Thymus (tissue), 11 donors: ENCODE measurements at regions not wholly inside any gene's neighbourhood (a gene's known extent, or its start where the extent isn't known, plus 50 kb on each side); places are given as distances from the start of the nearest gene placed in this dataset.
"Not testable (repeated sequence)": the region's sequence is repeated elsewhere in the genome, so short reads cannot be mapped to it uniquely, and the experiment has no call there.

Source experiments
- DNase-seq, 9 donors: peaks; one replicate each; pipeline ENCODE4 v3.0.0-alpha.2; 2013; ENCODE audit warnings: low spot score in 9 of 9, low read depth in 6 of 9, missing footprints in 1 of 9
- H3K27ac ChIP-seq, 2 donors: one replicate each; pipeline ENCODE4 v1.5.1; 2013; ENCODE audit warnings: control low read depth in 1 of 2, low read depth in 1 of 2, low read length in 1 of 2, mild to moderate bottlenecking in 1 of 2, moderate library complexity in 1 of 2
- H3K27me3 ChIP-seq, 2 donors: one replicate each; pipeline ENCODE4 v1.5.1; 2013; ENCODE audit warnings: low read length in 1 of 2; ENCODE audit not compliant: control insufficient read depth in 2 of 2, insufficient read depth in 1 of 2
- H3K36me3 ChIP-seq, 2 donors: one replicate each; pipeline ENCODE4 v1.5.1; 2013; ENCODE audit warnings: low read length in 1 of 2, mild to moderate bottlenecking in 1 of 2, moderate library complexity in 1 of 2; ENCODE audit not compliant: control insufficient read depth in 2 of 2, insufficient read depth in 2 of 2
- H3K4me1 ChIP-seq, 2 donors: one replicate each; pipeline ENCODE4 v1.5.1; 2013; ENCODE audit warnings: low read length in 2 of 2; ENCODE audit not compliant: control insufficient read depth in 2 of 2, insufficient read depth in 2 of 2
- H3K4me3 ChIP-seq, 2 donors: one replicate each; pipeline ENCODE4 v1.5.1; 2013; ENCODE audit warnings: low read length in 2 of 2, control low read depth in 1 of 2, mild to moderate bottlenecking in 1 of 2
- H3K9me3 ChIP-seq, 2 donors: one replicate each; pipeline ENCODE4 v1.5.1; 2013; ENCODE audit warnings: low read length in 1 of 2, mild to moderate bottlenecking in 1 of 2; ENCODE audit not compliant: control insufficient read depth in 2 of 2, insufficient read depth in 1 of 2
- WGBS: extraction: QIAGEN DNeasy Blood & Tissue Kit; methylation state at CpG from one replicate; pipeline ENCODE4 v1.1.7; 2013; 5-methylcytosine and 5-hydroxymethylcytosine counted together
- donor health status: healthy.

DNA sequence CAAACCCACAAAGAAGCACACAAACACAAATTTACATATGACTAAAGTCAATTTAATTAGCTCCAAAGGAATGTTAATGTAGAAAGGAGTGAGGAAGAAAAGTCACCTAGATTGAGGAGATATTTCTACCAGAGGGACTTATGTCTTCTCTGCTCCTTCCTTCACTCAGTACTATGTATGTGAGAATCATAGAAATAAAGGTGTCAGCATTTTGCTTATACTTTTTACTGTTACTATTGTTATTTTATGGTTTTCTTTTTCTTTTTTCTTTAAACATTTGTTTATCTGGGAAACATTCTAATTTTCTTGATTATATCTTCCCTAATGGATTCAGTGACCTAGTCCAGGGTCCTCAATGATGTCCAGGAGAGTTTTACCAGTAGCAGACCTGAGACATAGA lies 511.9 kb upstream of the NCAM2 start:
- H3K9me3 ChIP-seq: no peaks in the 10 kb centered on the region
- H3K36me3 ChIP-seq: no peaks in the 10 kb centered on the region
- H3K27ac ChIP-seq: no peak overlapping the region
- DNase-seq: no peak
- H3K4me3 ChIP-seq: no peak overlapping the region
- H3K27me3 ChIP-seq: no peaks in the 10 kb centered on the region
- no peaks in the 10 kb centered on the region for H3K4me1 ChIP-seq

DNA sequence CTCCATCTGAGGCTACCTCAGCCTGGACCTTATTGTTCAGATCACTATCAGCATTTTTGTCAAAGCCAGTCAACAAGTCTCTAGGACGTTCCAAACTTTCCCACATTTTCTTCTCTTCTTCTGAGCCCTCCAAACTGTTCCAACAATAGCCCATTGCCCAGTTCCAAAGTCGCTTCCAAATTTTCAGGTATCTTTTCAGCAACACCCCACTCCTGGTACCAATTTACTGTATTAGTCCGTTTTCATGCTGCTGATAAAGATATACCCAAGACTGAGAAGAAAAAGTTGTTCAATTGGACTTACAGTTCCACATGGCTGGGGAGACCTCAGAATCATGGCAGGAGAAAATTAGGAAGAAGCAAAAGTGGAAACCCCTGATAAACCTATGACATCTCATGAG lies 495.3 kb upstream of the NCAM2 start:
- H3K27me3 ChIP-seq, H3K9me3 ChIP-seq, H3K27ac ChIP-seq, H3K4me3 ChIP-seq, H3K36me3 ChIP-seq, DNase-seq, H3K4me1 ChIP-seq: not testable (repeated sequence)
- 82% methylated on average over 3 of the region's 3 CpGs for WGBS

- H3K27me3 ChIP-seq: no peaks in the 10 kb centered on the region
- H3K36me3 ChIP-seq: no peaks in the 10 kb centered on the region
- H3K9me3 ChIP-seq: peaks cover 0 to 2% of the 10 kb centered on the region in 2 donors
- no peaks in the 10 kb centered on the region for H3K4me1 ChIP-seq
- 98% methylated on average over 5 of the region's 5 CpGs for WGBS
- H3K4me3 ChIP-seq: no peak overlapping the region
- DNase-seq: no peak
- no peak overlapping the region for H3K27ac ChIP-seq
Observed at GRCh38 chr21:20507783-20508182, 490.4 kb upstream of the NCAM2 start.

GRCh38 chr21:20511216-20511880 lies 486.9 kb upstream of the NCAM2 start:
- H3K27me3 ChIP-seq: no peaks in the 10 kb centered on the region
- H3K4me1 ChIP-seq: no peaks in the 10 kb centered on the region
- no peak overlapping the region for H3K4me3 ChIP-seq
- no peak for DNase-seq
- WGBS: 11% methylated on average over 4 of the region's 4 CpGs
- no peak overlapping the region for H3K27ac ChIP-seq
- no peaks in the 10 kb centered on the region for H3K36me3 ChIP-seq
- peaks cover 0 to 1% of the 10 kb centered on the region in 2 donors for H3K9me3 ChIP-seq

DNA sequence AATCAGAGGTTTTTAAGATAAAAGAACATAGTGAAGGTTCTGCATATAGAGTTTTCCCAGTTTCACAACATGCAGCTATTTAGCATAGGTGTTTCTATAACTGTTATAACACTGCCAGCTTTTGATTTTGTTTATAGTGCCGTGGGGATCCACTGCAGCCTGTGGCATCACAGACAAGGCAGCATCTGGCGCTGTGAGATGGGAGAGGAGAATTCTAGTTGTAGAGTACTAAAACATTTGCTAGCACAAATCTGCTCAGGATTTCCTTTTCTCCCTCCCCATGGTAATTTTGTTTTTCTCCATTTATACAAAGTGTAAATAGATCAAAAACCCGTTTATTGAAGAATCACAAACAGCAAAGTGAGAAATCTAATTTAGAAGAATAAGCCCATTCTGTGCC lies 482.8 kb upstream of the NCAM2 start:
- Histone ChIP-seq H3K4me1 (no peaks in the 10 kb centered on the region), H3K27me3 (no peaks in the 10 kb centered on the region), H3K27ac (no peak overlapping the region), H3K36me3 (no peaks in the 10 kb centered on the region), H3K9me3 (no peaks in the 10 kb centered on the region), H3K4me3 (no peak overlapping the region)
- 93% methylated on average over 3 of the region's 3 CpGs for WGBS
- no peak for DNase-seq

DNA sequence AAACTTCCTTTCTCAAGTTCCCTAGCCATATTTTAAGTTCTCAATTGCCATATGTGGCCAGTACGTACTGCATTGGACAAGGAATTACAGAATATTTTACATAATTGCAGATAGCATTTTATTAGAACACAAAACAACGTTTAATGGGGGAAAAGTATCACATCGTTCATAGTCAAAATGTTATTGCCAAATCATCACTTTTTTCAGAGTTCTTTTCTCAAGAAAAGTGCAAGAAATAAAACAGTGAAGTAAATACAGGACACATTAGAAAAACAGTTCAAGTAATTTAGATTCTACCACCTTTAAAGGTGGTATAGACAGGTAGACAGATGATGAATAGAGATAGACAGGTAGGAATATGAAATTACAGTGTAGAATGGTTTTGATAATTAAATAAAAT lies 479.1 kb upstream of the NCAM2 start:
- Histone ChIP-seq H3K27ac (no peak overlapping the region), H3K4me1 (no peaks in the 10 kb centered on the region), H3K36me3 (no peaks in the 10 kb centered on the region), H3K4me3 (no peak overlapping the region), H3K9me3 (no peaks in the 10 kb centered on the region), H3K27me3 (no peaks in the 10 kb centered on the region)
- 93% methylated on average over 3 of the region's 3 CpGs for WGBS
- DNase-seq: no peak

GRCh38 chr21:20522611-20523010 lies 475.6 kb upstream of the NCAM2 start:
- DNase-seq: no peak
- H3K9me3 ChIP-seq: no peaks in the 10 kb centered on the region
- H3K36me3 ChIP-seq: no peaks in the 10 kb centered on the region
- no peaks in the 10 kb centered on the region for H3K4me1 ChIP-seq
- WGBS: 90% methylated on average over 1 of the region's 1 CpG
- H3K4me3 ChIP-seq: no peak overlapping the region
- H3K27me3 ChIP-seq: no peaks in the 10 kb centered on the region
- H3K27ac ChIP-seq: no peak overlapping the region

GRCh38 chr21:20523191-20523590 lies 475.0 kb upstream of the NCAM2 start:
- H3K4me1 ChIP-seq: no peaks in the 10 kb centered on the region
- no peaks in the 10 kb centered on the region for H3K9me3 ChIP-seq
- H3K27me3 ChIP-seq: no peaks in the 10 kb centered on the region
- H3K27ac ChIP-seq: no peak overlapping the region
- DNase-seq: no peak
- no peaks in the 10 kb centered on the region for H3K36me3 ChIP-seq
- no peak overlapping the region for H3K4me3 ChIP-seq

DNA sequence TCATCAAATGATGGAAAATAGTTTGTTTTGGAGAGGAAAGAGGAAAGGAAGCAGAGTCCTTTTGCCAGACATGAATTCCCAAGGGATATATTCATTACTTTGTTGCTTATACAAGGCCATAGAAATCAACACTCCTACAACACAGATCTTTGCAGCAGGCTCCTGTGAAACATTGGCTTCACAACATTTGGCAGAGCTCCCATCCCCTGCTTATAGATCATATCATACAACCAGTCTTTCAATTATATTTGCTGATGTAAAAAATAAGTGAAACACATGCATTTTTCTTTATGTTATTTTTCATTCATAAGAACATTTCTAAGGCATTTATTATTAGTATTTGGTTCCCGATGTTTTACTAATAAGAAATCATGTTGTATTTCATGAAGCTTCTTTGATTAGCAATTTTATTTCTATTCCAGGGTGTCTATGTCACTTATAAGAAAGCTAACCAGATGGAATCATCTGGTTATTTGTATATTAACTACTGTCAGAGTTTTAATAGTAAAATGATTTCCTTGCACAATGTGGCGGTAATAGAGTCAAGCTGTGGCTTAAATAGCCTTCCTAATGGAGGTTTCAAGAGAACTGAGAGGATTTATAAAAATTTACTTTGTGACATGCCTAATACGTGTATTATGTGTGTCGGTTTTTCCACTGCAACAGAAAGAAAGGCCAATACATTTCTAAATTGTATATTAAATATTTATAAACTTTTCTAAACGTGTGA lies 470.3 kb upstream of the NCAM2 start:
- Histone ChIP-seq H3K4me1 (no peaks in the 10 kb centered on the region), H3K9me3 (no peaks in the 10 kb centered on the region), H3K27me3 (no peaks in the 10 kb centered on the region), H3K27ac (no peak overlapping the region), H3K36me3 (no peaks in the 10 kb centered on the region), H3K4me3 (no peak overlapping the region)
- 94% methylated on average over 5 of the region's 5 CpGs for WGBS
- DNase-seq: no peak
